ENCODE measurements at regions not wholly inside any gene's neighbourhood (a gene's known extent, or its start where the extent isn't known, plus 50 kb on each side); places are given as distances from the start of the nearest gene placed in this dataset.

DNA sequence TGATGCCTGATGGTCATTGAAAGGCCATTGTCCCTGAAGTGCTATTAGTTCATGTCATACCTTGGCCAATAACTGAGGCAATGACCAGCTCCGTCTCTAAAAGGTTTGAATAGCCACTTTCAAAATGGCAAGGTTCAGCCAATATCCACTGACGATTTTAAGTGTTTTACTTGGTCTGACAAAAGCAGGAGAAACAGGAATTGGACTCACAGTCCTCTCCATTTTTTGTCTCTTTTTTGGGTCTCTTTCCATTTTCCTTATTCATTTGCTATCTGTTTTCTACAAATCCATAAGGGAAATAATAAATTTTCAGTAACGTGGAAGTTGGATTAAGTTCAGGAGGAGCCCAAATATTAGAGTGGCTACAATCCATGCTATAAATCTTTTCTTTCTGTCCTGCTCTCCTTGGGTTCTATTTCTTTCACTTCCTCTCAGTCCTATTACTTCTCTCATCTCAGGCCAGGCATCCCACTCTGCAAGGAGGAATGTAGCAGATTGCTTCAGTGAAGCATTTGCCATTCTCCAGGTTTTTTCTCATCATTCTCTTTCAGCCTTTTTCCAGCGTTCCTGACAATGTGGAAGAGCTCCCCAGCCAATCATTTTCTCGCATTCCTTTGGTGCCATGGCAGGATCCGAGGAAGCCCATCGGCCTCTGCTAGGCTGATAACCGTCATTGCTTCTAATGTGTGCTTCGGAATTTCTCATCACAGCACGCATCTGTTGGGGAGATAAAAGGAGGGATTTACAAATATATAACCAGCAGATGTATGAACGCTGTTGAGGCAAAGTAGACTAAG, 414.5 kb downstream of the ADGRL2 start:
- CTCF ChIA-PET: interaction anchor here (0.7 kb wide), 1 partner anchor 13 kb away, joined by 3 read pairs; no protein-coding TSS in a partner anchor
- no peak for DNase-seq (ENCODE audit: low spot score)
- POLR2A ChIA-PET (ENCODE audit: low non-redundant PET): no interaction called here
- no peak overlapping the region for H3K27ac ChIP-seq
- TF ChIP-seq, protein P1, sequence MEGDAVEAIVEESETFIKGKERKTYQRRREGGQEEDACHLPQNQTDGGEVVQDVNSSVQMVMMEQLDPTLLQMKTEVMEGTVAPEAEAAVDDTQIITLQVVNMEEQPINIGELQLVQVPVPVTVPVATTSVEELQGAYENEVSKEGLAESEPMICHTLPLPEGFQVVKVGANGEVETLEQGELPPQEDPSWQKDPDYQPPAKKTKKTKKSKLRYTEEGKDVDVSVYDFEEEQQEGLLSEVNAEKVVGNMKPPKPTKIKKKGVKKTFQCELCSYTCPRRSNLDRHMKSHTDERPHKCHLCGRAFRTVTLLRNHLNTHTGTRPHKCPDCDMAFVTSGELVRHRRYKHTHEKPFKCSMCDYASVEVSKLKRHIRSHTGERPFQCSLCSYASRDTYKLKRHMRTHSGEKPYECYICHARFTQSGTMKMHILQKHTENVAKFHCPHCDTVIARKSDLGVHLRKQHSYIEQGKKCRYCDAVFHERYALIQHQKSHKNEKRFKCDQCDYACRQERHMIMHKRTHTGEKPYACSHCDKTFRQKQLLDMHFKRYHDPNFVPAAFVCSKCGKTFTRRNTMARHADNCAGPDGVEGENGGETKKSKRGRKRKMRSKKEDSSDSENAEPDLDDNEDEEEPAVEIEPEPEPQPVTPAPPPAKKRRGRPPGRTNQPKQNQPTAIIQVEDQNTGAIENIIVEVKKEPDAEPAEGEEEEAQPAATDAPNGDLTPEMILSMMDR (conservative IDR thresholded peaks at IDR 0.05; ENCODE audit: low read depth): no peak

- H3K27ac ChIP-seq: no peak overlapping the region
- TF ChIP-seq, protein P1 (conservative IDR thresholded peaks at IDR 0.05; ENCODE audit: low read depth): no peak
- ChIA-PET CTCF (interaction anchor here (0.7 kb wide), 1 partner anchor 12 kb away, joined by 3 read pairs; no protein-coding TSS in a partner anchor), POLR2A (ENCODE audit: low non-redundant PET) (no interaction called here)
- DNase-seq (ENCODE audit: low spot score): no peak
Measured at GRCh38 chr1:82214606-82215005, 413.9 kb downstream of the ADGRL2 start.

- ChIA-PET POLR2A (ENCODE audit: low non-redundant PET) (no interaction called here), CTCF (interaction anchor here (1.0 kb wide), 1 partner anchor 16 kb away, joined by 5 read pairs; no protein-coding TSS in a partner anchor)
- DNase-seq (ENCODE audit: low spot score): no peak
- TF ChIP-seq, protein P1 (conservative IDR thresholded peaks at IDR 0.05; ENCODE audit: low read depth): no peak
- no peak overlapping the region for H3K27ac ChIP-seq
Measured at GRCh38 chr1:82197606-82198005, 396.9 kb downstream of the ADGRL2 start.

- no peak for DNase-seq (ENCODE audit: low spot score)
- ChIA-PET POLR2A (ENCODE audit: low non-redundant PET) (no interaction called here), CTCF (no interaction called here)
- no peak overlapping the region for H3K27ac ChIP-seq
- TF ChIP-seq, protein P1 (conservative IDR thresholded peaks at IDR 0.05; ENCODE audit: low read depth): no peak
Measured at GRCh38 chr1:82195245-82195644, 394.5 kb downstream of the ADGRL2 start.

DNA sequence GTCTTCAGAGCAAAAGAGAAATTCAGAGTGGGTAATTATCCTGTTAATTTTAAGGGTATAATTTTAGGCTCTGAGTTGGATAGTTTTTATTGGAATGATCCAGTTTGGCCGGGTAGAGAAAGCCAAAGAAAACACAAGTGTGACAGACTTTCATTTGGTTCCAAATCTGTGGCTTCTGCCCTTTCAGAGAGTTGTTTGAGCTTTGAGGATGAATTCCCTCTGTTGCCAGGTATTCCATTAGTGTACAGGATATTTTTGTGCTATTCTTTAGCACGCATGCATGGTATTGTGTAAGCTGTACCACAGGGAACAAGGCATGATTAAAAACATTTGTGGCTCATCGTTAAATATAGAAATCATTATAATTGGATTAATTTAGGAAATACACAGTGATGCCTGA, 384.4 kb downstream of the ADGRL2 start:
- no peak for DNase-seq (ENCODE audit: low spot score)
- TF ChIP-seq, protein P1 (conservative IDR thresholded peaks at IDR 0.05; ENCODE audit: low read depth): no peak
- H3K27ac ChIP-seq: no peak overlapping the region
- CTCF ChIA-PET: no interaction called here
- POLR2A ChIA-PET (ENCODE audit: low non-redundant PET): no interaction called here

DNA sequence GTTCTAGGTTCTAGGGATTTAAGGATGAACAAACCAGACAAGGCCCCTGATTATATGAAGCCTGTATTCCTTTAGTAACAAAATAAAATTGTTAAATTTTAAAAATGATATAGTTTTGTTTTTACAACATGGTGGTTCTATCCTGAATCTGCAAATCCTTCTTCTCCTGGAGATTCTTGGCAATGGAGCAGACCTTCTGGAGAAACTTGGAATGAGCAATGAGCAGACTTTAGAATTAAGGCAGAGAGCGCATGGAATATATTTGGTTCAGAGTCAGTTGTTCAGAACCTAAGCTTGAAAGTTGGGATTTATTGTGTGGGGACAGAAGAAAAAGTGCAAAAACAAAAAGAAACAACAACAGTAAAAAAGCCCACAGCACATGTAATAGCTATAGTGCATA, 381.1 kb downstream of the ADGRL2 start:
- H3K27ac ChIP-seq: no peak overlapping the region
- TF ChIP-seq, protein P1 (conservative IDR thresholded peaks at IDR 0.05; ENCODE audit: low read depth): no peak
- ChIA-PET POLR2A (ENCODE audit: low non-redundant PET) (no interaction called here), CTCF (no interaction called here)
- no peak for DNase-seq (ENCODE audit: low spot score)
